Mucosa of stomach (tissue), 1 donor: ENCODE measurements at regions not wholly inside any gene's neighbourhood (a gene's known extent, or its start where the extent isn't known, plus 50 kb on each side); places are given as distances from the start of the nearest gene placed in this dataset.
"Not testable (repeated sequence)": the region's sequence is repeated elsewhere in the genome, so short reads cannot be mapped to it uniquely, and the experiment has no call there.

Source experiments
- H3K27me3 ChIP-seq: one replicate; pipeline ENCODE4 v1.7.0; 2013; ENCODE audit warnings: mild to moderate bottlenecking, low read length; ENCODE audit not compliant: control insufficient read depth, insufficient read depth
- H3K36me3 ChIP-seq: one replicate; pipeline ENCODE4 v1.7.0; 2013; ENCODE audit warnings: low read length; ENCODE audit not compliant: control insufficient read depth, insufficient read depth
- H3K4me1 ChIP-seq: one replicate; pipeline ENCODE4 v1.7.0; 2013; ENCODE audit warnings: mild to moderate bottlenecking, low read length; ENCODE audit not compliant: control insufficient read depth, insufficient read depth
- H3K4me3 ChIP-seq: one replicate; pipeline ENCODE4 v1.7.0; 2013; ENCODE audit warnings: low read length
- H3K9ac ChIP-seq: one replicate; pipeline ENCODE4 v1.7.0; 2013; ENCODE audit warnings: mild to moderate bottlenecking, low read length, moderate library complexity
- H3K9me3 ChIP-seq: one replicate; pipeline ENCODE4 v1.7.0; 2013; ENCODE audit warnings: mild to moderate bottlenecking, low read length, moderate library complexity; ENCODE audit not compliant: control insufficient read depth
- donor health status: Pancreatic carcinoma.

GRCh38 chr1:212513586-212513985 is 80.9 kb downstream of the NENF start:
- Histone ChIP-seq H3K36me3 (no peaks in the 10 kb centered on the region), H3K4me3 (no peak overlapping the region), H3K9me3 (no peaks in the 10 kb centered on the region), H3K4me1 (peaks cover 15% of the 10 kb centered on the region), H3K9ac (no peak overlapping the region), H3K27me3 (peaks cover 28% of the 10 kb centered on the region)

- Histone ChIP-seq H3K36me3 (no peaks in the 10 kb centered on the region), H3K27me3 (peaks cover 28% of the 10 kb centered on the region), H3K9ac (no peak overlapping the region), H3K4me1 (peaks cover 20% of the 10 kb centered on the region), H3K4me3 (no peak overlapping the region), H3K9me3 (no peaks in the 10 kb centered on the region)
These were observed 81.4 kb downstream of the NENF start for GRCh38 chr1:212514056-212514614.

GRCh38 chr1:212514782-212515181 is 82.1 kb downstream of the NENF start:
- Histone ChIP-seq H3K9ac (no peak overlapping the region), H3K9me3 (no peaks in the 10 kb centered on the region), H3K4me1 (peaks cover 21% of the 10 kb centered on the region), H3K4me3 (no peak overlapping the region), H3K36me3 (no peaks in the 10 kb centered on the region), H3K27me3 (peaks cover 28% of the 10 kb centered on the region)

- Histone ChIP-seq H3K9me3 (no peaks in the 10 kb centered on the region), H3K4me3 (no peak overlapping the region), H3K9ac (no peak overlapping the region), H3K27me3 (peaks cover 28% of the 10 kb centered on the region), H3K36me3 (no peaks in the 10 kb centered on the region), H3K4me1 (peaks cover 21% of the 10 kb centered on the region)
These were observed 82.6 kb downstream of the NENF start for GRCh38 chr1:212515329-212515760.

GRCh38 chr1:212516012-212516411 is 83.3 kb downstream of the NENF start:
- H3K4me3 ChIP-seq, H3K36me3 ChIP-seq, H3K9me3 ChIP-seq, H3K9ac ChIP-seq: not testable (repeated sequence)
- peaks cover 28% of the 10 kb centered on the region for H3K27me3 ChIP-seq
- peaks cover 21% of the 10 kb centered on the region for H3K4me1 ChIP-seq

GRCh38 chr1:212518188-212519054 is 85.7 kb downstream of the NENF start:
- Histone ChIP-seq H3K9ac (no peak overlapping the region), H3K27me3 (peaks cover 14% of the 10 kb centered on the region), H3K36me3 (no peaks in the 10 kb centered on the region), H3K4me1 (peaks cover 21% of the 10 kb centered on the region), H3K9me3 (no peaks in the 10 kb centered on the region), H3K4me3 (no peak overlapping the region)

- H3K36me3 ChIP-seq: no peaks in the 10 kb centered on the region
- peaks cover 14% of the 10 kb centered on the region for H3K4me1 ChIP-seq
- no peak overlapping the region for H3K9ac ChIP-seq
- H3K9me3 ChIP-seq: no peaks in the 10 kb centered on the region
- H3K27me3 ChIP-seq: peaks cover 7% of the 10 kb centered on the region
- no peak overlapping the region for H3K4me3 ChIP-seq
These were observed 86.4 kb downstream of the NENF start for GRCh38 chr1:212519131-212519530.

GRCh38 chr1:212520299-212520698 is 87.6 kb downstream of the NENF start:
- Histone ChIP-seq H3K36me3 (no peaks in the 10 kb centered on the region), H3K4me3 (no peak overlapping the region), H3K4me1 (peaks cover 11% of the 10 kb centered on the region), H3K9ac (no peak overlapping the region), H3K27me3 (peaks cover 3% of the 10 kb centered on the region), H3K9me3 (no peaks in the 10 kb centered on the region)

- Histone ChIP-seq H3K9me3 (no peaks in the 10 kb centered on the region), H3K4me3 (no peak overlapping the region), H3K27me3 (no peaks in the 10 kb centered on the region), H3K4me1 (peaks cover 11% of the 10 kb centered on the region), H3K9ac (no peak overlapping the region), H3K36me3 (no peaks in the 10 kb centered on the region)
These were observed 87.8 kb upstream of the ATF3 start for GRCh38 chr1:212520746-212521145.

GRCh38 chr1:212525479-212526110 is 83.0 kb upstream of the ATF3 start:
- Histone ChIP-seq H3K4me3 (no peak overlapping the region), H3K4me1 (no peaks in the 10 kb centered on the region), H3K9me3 (no peaks in the 10 kb centered on the region), H3K27me3 (no peaks in the 10 kb centered on the region), H3K36me3 (no peaks in the 10 kb centered on the region), H3K9ac (no peak overlapping the region)

GRCh38 chr1:212526111-212526491 is 82.5 kb upstream of the ATF3 start:
- H3K27me3 ChIP-seq: no peaks in the 10 kb centered on the region
- H3K9me3 ChIP-seq: no peaks in the 10 kb centered on the region
- no peaks in the 10 kb centered on the region for H3K4me1 ChIP-seq
- no peak overlapping the region for H3K4me3 ChIP-seq
- H3K36me3 ChIP-seq: no peaks in the 10 kb centered on the region
- no peak overlapping the region for H3K9ac ChIP-seq

GRCh38 chr1:212528501-212528900 is 80.1 kb upstream of the ATF3 start:
- H3K4me1 ChIP-seq: peaks cover 6% of the 10 kb centered on the region

More at GRCh38 chr1:212528501-212528900, 80.1 kb upstream of the ATF3 start:
- Histone ChIP-seq H3K9ac (no peak overlapping the region), H3K27me3 (no peaks in the 10 kb centered on the region), H3K36me3 (no peaks in the 10 kb centered on the region), H3K9me3 (no peaks in the 10 kb centered on the region), H3K4me3 (no peak overlapping the region)
